Suprapubic skin (tissue), 4 donors: ENCODE measurements at regions not wholly inside any gene's neighbourhood (a gene's known extent, or its start where the extent isn't known, plus 50 kb on each side); places are given as distances from the start of the nearest gene placed in this dataset.

Experiments
- DNase-seq, 2 donors: peaks; one replicate each; pipeline ENCODE4 v3.0.0-alpha.2; 2019; ENCODE audit warnings: low spot score in 2 of 2
- H3K27ac ChIP-seq: fragments of 200-600 bp; sonication (generic); one replicate; pipeline ENCODE4 v1.5.1; 2019
- H3K27me3 ChIP-seq: fragments of 200-600 bp; sonication (generic); one replicate; pipeline ENCODE4 v1.5.1; 2019
- H3K36me3 ChIP-seq: fragments of 200-600 bp; sonication (generic); one replicate; pipeline ENCODE4 v1.5.1; 2019
- H3K4me1 ChIP-seq: fragments of 200-600 bp; sonication (generic); one replicate; pipeline ENCODE4 v1.5.1; 2019
- H3K4me3 ChIP-seq: fragments of 200-600 bp; sonication (generic); one replicate; pipeline ENCODE4 v1.5.1; 2019; ENCODE audit warnings: mild to moderate bottlenecking
- H3K9me3 ChIP-seq: fragments of 200-600 bp; sonication (generic); one replicate; pipeline ENCODE4 v1.5.1; 2019
- EP300 ChIP-seq: sonication (generic); formaldehyde crosslinking; IDR thresholded peaks from one replicate; pipeline ENCODE4 v1.6.1; 2017; ENCODE audit warnings: antibody characterized with exemption
- POLR2A ChIP-seq, 2 donors: fragments of 450-650 bp; IDR thresholded peaks; one replicate each; pipeline ENCODE4 v1.6.1; 2017; ENCODE audit warnings: antibody characterized with exemption in 2 of 2, mild to moderate bottlenecking in 2 of 2, moderate library complexity in 2 of 2
- POLR2AphosphoS5 ChIP-seq, 3 donors: sonication (generic); formaldehyde crosslinking; IDR thresholded peaks; one replicate each; pipeline ENCODE4 v1.6.1; 2017; ENCODE audit warnings: antibody characterized with exemption in 3 of 3
- WGBS: methylation state at CpG from one replicate; pipeline ENCODE4 v1.1.5; 2018; 5-methylcytosine and 5-hydroxymethylcytosine counted together
- TF ChIP-seq, protein P1 (sequence below), 2 donors: fragments of 200-600 bp in 1 of 2; fragments of 450-650 bp in 1 of 2; sonication (generic) in 1 of 2; IDR thresholded peaks; one replicate each; pipeline ENCODE4 v1.5.1; 2016 to 2019; ENCODE audit warnings: antibody characterized with exemption in 2 of 2, mild to moderate bottlenecking in 1 of 2, moderate library complexity in 1 of 2

DNA sequence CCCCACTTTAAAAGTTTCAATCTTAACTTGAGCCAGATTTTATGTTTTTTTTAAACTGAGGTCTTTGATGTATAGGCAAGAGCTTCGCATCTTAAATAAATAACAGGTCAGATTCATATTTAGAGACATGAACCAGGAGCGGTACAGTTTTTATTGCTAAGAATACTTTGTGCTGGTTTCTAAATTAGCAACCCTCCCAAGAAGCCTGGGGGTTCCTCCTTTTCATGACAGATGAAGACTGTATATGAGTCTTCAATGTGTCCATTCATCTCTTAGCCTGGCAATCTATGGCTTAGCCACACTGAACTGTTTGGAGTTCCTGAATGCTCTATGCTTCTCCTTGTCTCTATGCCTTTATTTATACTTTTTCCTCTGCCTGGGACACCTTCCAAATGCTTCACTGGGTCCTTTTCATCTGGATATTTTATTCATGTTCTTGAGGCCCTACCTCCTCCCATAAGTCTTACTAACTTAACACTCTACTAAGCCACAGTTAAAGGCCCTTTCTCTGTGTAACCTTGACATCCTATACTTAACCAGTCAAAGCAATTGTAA, 338.6 kb downstream of the INSC start:
- no peaks in the 10 kb centered on the region for H3K27me3 ChIP-seq
- no peak for DNase-seq
- no peaks in the 10 kb centered on the region for H3K36me3 ChIP-seq
- no peak overlapping the region for H3K4me3 ChIP-seq
- TF ChIP-seq, protein P1, sequence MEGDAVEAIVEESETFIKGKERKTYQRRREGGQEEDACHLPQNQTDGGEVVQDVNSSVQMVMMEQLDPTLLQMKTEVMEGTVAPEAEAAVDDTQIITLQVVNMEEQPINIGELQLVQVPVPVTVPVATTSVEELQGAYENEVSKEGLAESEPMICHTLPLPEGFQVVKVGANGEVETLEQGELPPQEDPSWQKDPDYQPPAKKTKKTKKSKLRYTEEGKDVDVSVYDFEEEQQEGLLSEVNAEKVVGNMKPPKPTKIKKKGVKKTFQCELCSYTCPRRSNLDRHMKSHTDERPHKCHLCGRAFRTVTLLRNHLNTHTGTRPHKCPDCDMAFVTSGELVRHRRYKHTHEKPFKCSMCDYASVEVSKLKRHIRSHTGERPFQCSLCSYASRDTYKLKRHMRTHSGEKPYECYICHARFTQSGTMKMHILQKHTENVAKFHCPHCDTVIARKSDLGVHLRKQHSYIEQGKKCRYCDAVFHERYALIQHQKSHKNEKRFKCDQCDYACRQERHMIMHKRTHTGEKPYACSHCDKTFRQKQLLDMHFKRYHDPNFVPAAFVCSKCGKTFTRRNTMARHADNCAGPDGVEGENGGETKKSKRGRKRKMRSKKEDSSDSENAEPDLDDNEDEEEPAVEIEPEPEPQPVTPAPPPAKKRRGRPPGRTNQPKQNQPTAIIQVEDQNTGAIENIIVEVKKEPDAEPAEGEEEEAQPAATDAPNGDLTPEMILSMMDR (IDR thresholded peaks at IDR 0.05), result no peak
- no peak for TF ChIP-seq POLR2A (IDR thresholded peaks at IDR 0.05)
- no peak for TF ChIP-seq POLR2AphosphoS5 (IDR thresholded peaks at IDR 0.05)
- no peak for TF ChIP-seq EP300
- peaks cover 4% of the 10 kb centered on the region for H3K9me3 ChIP-seq
- no peak overlapping the region for H3K27ac ChIP-seq
- WGBS, result 63% methylated on average over 2 of the region's 2 CpGs
- H3K4me1 ChIP-seq, result no peaks in the 10 kb centered on the region

DNA sequence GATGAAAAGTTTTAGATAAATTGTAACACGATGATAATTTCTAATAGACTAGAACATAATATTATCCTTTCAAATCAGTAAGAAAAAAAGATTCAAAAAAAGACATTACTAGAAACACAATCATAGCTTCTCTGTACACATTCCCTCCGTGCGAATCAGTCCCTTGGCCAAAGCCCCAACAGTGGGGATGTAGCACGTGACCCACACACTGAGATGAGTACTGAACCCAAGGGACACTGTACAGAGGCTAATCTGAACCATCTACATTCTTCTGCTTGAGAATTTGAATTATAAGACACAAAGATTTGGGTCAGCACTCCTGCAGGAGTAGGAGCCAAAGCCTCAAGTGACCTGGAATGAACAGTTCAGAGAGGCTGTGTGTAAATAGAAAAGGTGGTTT, 353.7 kb downstream of the INSC start:
- no peak for DNase-seq
- 62% methylated on average over 4 of the region's 4 CpGs for WGBS
- no peaks in the 10 kb centered on the region for H3K27me3 ChIP-seq
- H3K9me3 ChIP-seq, result no peaks in the 10 kb centered on the region
- H3K4me1 ChIP-seq, result peaks cover 5% of the 10 kb centered on the region
- no peak overlapping the region for H3K27ac ChIP-seq
- no peak for TF ChIP-seq POLR2A (IDR thresholded peaks at IDR 0.05)
- TF ChIP-seq POLR2AphosphoS5 (IDR thresholded peaks at IDR 0.05), result no peak
- no peak for TF ChIP-seq EP300
- TF ChIP-seq, protein P1 (IDR thresholded peaks at IDR 0.05), result no peak
- no peaks in the 10 kb centered on the region for H3K36me3 ChIP-seq
- no peak overlapping the region for H3K4me3 ChIP-seq

DNA sequence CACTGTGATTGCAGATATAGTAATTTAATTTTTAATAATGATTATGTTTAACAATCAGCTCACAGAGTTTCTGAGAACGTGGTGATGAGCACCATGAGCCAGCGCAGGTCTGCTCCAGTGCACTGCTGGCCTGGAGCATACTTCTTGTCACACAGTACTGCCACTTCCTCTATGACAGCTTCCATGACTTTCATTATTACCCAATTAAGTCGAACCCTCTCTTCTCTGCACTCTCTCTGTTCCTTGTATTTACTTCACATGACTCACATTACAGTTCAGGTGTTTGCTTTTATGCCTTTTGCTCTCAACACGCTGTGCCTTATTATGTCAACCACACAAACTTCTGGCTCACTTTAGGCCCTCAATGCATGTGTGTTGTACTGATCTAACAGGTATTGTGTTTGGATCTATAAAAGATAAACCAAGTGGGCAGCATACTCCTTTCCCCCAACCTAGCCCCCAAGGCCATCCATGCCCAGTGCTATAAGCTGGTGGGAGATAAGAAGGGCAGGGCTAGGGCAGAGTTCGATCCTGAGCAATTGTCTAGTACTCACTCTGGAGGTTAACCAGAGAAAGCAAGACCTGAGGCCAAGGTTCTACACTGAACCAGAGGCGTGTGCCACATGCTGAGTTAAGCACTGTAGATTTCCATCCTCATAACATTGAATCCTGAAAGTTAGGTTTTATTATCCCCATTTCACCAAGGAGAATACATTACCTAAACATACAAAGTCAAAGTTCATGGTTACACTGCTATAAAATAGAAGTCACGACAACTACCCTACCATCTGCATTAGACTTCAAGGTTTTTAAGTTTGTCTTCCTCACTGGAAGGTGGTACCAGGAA, 356.5 kb downstream of the INSC start:
- Histone ChIP-seq H3K4me3 (no peak overlapping the region), H3K36me3 (no peaks in the 10 kb centered on the region), H3K9me3 (no peaks in the 10 kb centered on the region), H3K4me1 (peaks cover 5% of the 10 kb centered on the region), H3K27ac (no peak overlapping the region), H3K27me3 (no peaks in the 10 kb centered on the region)
- WGBS, result 83% methylated on average over 7 of the region's 7 CpGs
- no peak for DNase-seq
- TF ChIP-seq EP300 (no peak), POLR2AphosphoS5 (IDR thresholded peaks at IDR 0.05) (no peak), POLR2A (IDR thresholded peaks at IDR 0.05) (no peak)
- TF ChIP-seq, protein P1 (IDR thresholded peaks at IDR 0.05), result no peak

DNA sequence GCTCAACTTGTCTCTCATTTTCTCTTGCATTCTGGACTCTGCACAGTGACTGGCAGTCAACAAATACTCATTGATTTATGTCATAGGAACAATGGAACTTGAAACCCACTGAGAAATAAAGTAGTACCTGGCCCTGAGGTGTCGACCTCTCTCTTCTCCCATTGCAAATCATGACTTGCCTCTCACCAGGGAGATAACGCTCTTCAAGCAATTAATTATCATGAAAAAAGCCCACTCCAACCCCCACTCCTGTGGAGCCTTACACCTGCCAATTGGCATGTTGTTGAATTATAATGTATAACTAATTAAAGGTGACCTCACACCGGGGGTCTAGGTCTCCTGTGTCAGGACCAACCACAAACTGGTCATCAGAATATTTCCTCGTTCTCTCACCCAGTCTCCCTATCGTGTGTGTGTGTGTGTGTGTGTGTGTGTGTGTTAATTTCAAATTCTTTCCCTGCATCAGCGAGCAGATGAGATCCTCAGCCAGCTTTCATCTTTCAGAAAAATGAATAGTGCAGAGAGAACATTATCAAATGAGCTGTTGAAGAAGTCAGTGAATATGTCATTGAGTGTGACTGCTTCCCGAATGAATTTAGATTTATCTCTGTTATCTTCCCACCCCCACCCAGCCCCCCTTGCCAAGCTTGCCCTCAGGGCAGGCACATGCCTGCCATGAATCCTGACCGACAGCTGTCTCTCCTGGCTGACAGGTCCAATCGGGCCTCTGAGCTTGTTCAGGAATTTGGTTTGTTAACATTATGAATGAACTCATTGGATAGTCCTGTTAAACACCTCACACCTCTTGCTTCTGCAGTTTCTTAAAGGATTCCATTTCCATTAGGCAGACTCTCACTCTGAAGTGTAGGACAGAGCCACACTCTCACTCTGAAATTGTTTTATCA, 357.4 kb downstream of the INSC start:
- WGBS, result 37% methylated on average over 9 of the region's 9 CpGs
- Histone ChIP-seq H3K27ac (no peak overlapping the region), H3K4me3 (no peak overlapping the region), H3K36me3 (no peaks in the 10 kb centered on the region), H3K27me3 (no peaks in the 10 kb centered on the region), H3K9me3 (no peaks in the 10 kb centered on the region), H3K4me1 (peaks cover 5% of the 10 kb centered on the region)
- TF ChIP-seq, protein P1 (IDR thresholded peaks at IDR 0.05), result no peak
- TF ChIP-seq EP300 (no peak), POLR2AphosphoS5 (IDR thresholded peaks at IDR 0.05) (no peak), POLR2A (IDR thresholded peaks at IDR 0.05) (no peak)
- DNase-seq, result no peak
